K562 (cell line): ENCODE measurements at regions not wholly inside any gene's neighbourhood (a gene's known extent, or its start where the extent isn't known, plus 50 kb on each side); places are given as distances from the start of the nearest gene placed in this dataset.

Experiments
- ATAC-seq: fragments of 200-7000 bp; cut with Tn5 transposase; 3 replicates; pipeline ENCODE4 v1.9.1; 2020; ENCODE audit warnings: moderate library complexity
- BruUV-seq: library from RNA; stranded (reverse); fragments of 400-500 nt; replicated peaks from 2 replicates; lab custom pipeline; 2021; lab: Mats Ljungman, UMichigan
- CTCF ChIA-PET: fragments of 300-600 bp; formaldehyde crosslinking; extraction: SDS; loops from one replicate; lab custom pipeline; 2021; ENCODE audit warnings: low intra/inter-chr PET ratio; lab: Yijun Ruan, JAX
- POLR2A ChIA-PET: fragments of 300-600, 350-650 bp; sonication (Branson Sonifier 250); formaldehyde crosslinking; extraction: SDS; loops from one replicate; lab custom pipeline; 2021; ENCODE audit warnings: antibody characterized with exemption, inconsistent platforms; lab: Yijun Ruan, JAX
- DNase-seq, 4 experiments: peaks; one replicate each; pipeline versions ENCODE4 v3.0.0 to v3.0.0-alpha.2; 2011 to 2018; ENCODE audit warnings: low spot score in 3 of 4, mixed read lengths in 3 of 4; ENCODE audit errors: extremely low read depth in 1 of 4
- FAIRE-seq: peaks from 2 replicates; lab custom pipeline; 2011; peaks lifted over from hg19 to GRCh38; lab: Jason Lieb, UNC
- H2AFZ ChIP-seq: 2 replicates; pipeline ENCODE4 v1.6.0; 2011; ENCODE audit warnings: low read depth, low read length, control low read depth, inconsistent platforms
- H3K27ac ChIP-seq: fragments of 200-600 bp; 3 replicates; pipeline ENCODE4 v1.8.0; 2011; ENCODE audit warnings: low read depth, mild to moderate bottlenecking, control low read depth, inconsistent platforms, low read length, moderate library complexity, mixed read lengths; ENCODE audit errors: extremely low read depth
- H3K27me3 ChIP-seq, 2 experiments: fragments of 300-600 bp in 1 of 2; 2 replicates in 1 of 2; 3 replicates in 1 of 2; pipeline versions ENCODE4 v1.6.0 to v1.8.0; 2011; ENCODE audit warnings: inconsistent platforms in 2 of 2, low read length in 2 of 2, mild to moderate bottlenecking in 1 of 2, mixed read lengths in 1 of 2, moderate library complexity in 1 of 2; ENCODE audit not compliant: control insufficient read depth in 2 of 2, insufficient read depth in 2 of 2
- H3K36me3 ChIP-seq: fragments of 300-600 bp; 3 replicates; pipeline ENCODE4 v1.8.0; 2011; ENCODE audit warnings: mild to moderate bottlenecking, low read length, inconsistent platforms; ENCODE audit not compliant: control insufficient read depth, insufficient read depth
- H3K4me1 ChIP-seq, 2 experiments: fragments of 200-600 bp in 1 of 2; replicated peaks in 1 of 2; 2 replicates in 1 of 2; 3 replicates in 1 of 2; pipeline versions ENCODE4 v1.5.1 to v1.8.0; 2011; ENCODE audit warnings: inconsistent platforms in 2 of 2, low read length in 2 of 2, mild to moderate bottlenecking in 1 of 2, mixed read lengths in 1 of 2, moderate library complexity in 1 of 2; ENCODE audit not compliant: control insufficient read depth in 2 of 2, insufficient read depth in 2 of 2
- H3K4me2 ChIP-seq: 2 replicates; pipeline ENCODE4 v1.6.1; 2011; ENCODE audit warnings: low read length, control low read depth, inconsistent platforms, mixed read lengths; ENCODE audit not compliant: insufficient read depth
- H3K4me3 ChIP-seq: fragments of 200-600 bp; sonication (generic), shearing (Covaris generic); 2 replicates; pipeline ENCODE4 v1.5.1; 2016; ENCODE audit warnings: control low read depth, inconsistent platforms
- H3K79me2 ChIP-seq: fragments of 200-600 bp; 3 replicates; pipeline ENCODE4 v1.8.0; 2011; ENCODE audit warnings: low read length, inconsistent platforms; ENCODE audit not compliant: control insufficient read depth, insufficient read depth
- H3K9ac ChIP-seq, 2 experiments: 2 replicates each; pipeline versions ENCODE4 v1.6.0 to v1.6.1; 2011; ENCODE audit warnings: low read depth in 2 of 2, low read length in 2 of 2, control low read depth in 1 of 2, inconsistent platforms in 1 of 2, mild to moderate bottlenecking in 1 of 2, mixed read lengths in 1 of 2; ENCODE audit not compliant: insufficient read depth in 1 of 2
- H3K9me1 ChIP-seq: one replicate; pipeline ENCODE4 v1.6.0; 2011; ENCODE audit warnings: inconsistent platforms, mild to moderate bottlenecking, low read length, moderate library complexity; ENCODE audit not compliant: control insufficient read depth, insufficient read depth
- H3K9me3 ChIP-seq: replicated peaks from 2 replicates; pipeline ENCODE4 v1.5.1; 2011; ENCODE audit warnings: low read depth, low read length, inconsistent platforms; ENCODE audit not compliant: control insufficient read depth, insufficient read depth
- H4K20me1 ChIP-seq: replicated peaks from 2 replicates; pipeline ENCODE4 v1.6.1; 2011; ENCODE audit warnings: low read length, inconsistent platforms, mixed read lengths; ENCODE audit not compliant: control insufficient read depth, insufficient read depth
- AFF4 ChIP-seq: sonication (generic); formaldehyde crosslinking; IDR thresholded peaks from 2 replicates; pipeline ENCODE4 v1.8.0; 2023; ENCODE audit warnings: mild to moderate bottlenecking, missing genetic modification reagents
- CREB3 ChIP-seq: fragments of 450-650 bp; conservative IDR thresholded peaks from 2 replicates; pipeline ENCODE4 v1.6.1; 2016; ENCODE audit warnings: missing genetic modification characterization, low read depth, mild to moderate bottlenecking, missing compliant biosample characterization, moderate library complexity
- CREM ChIP-seq: IDR thresholded peaks from 2 replicates; pipeline ENCODE4 v1.6.1; 2014; ENCODE audit warnings: antibody characterized with exemption, low read depth
- ETS2 ChIP-seq: IDR thresholded peaks from 2 replicates; pipeline ENCODE4 v1.6.1; 2016; ENCODE audit warnings: borderline replicate concordance, missing genetic modification characterization, mild to moderate bottlenecking, moderate library complexity, missing compliant biosample characterization; ENCODE audit not compliant: poor library complexity, severe bottlenecking
- NCOA1 ChIP-seq: fragments of 450-650 bp; IDR thresholded peaks from 2 replicates; pipeline ENCODE4 v1.6.1; 2016; ENCODE audit warnings: low read depth
- POLR2A ChIP-seq: fragments of 450-650 bp; conservative IDR thresholded peaks from 2 replicates; pipeline ENCODE4 v1.6.1; 2016
- RBFOX2 ChIP-seq: fragments of 200-400 bp; formaldehyde crosslinking; IDR thresholded peaks from 2 replicates; pipeline ENCODE4 v1.6.1; 2017; ENCODE audit warnings: low read depth, mild to moderate bottlenecking, low read length, moderate library complexity
- RBM22 ChIP-seq: fragments of 200-400 bp; formaldehyde crosslinking; IDR thresholded peaks from 2 replicates; pipeline ENCODE4 v1.6.1; 2018; ENCODE audit warnings: low read length, low read depth; ENCODE audit not compliant: poor library complexity, severe bottlenecking
- SMAD4 ChIP-seq: fragments of 250-450 bp; sonication (Bioruptor Pico); conservative IDR thresholded peaks from 2 replicates; pipeline ENCODE4 v1.8.0; 2021; ENCODE audit warnings: inconsistent platforms, mild to moderate bottlenecking, moderate library complexity
- TEAD1 ChIP-seq, 2 experiments: fragments of 450-650 bp in 1 of 2; sonication (generic) in 1 of 2; formaldehyde crosslinking; IDR thresholded peaks; 2 replicates each; pipeline versions ENCODE4 v1.4.0 to v1.8.0; 2020 to 2022; ENCODE audit warnings: mild to moderate bottlenecking in 2 of 2, missing genetic modification reagents in 1 of 2
- ZNF134 ChIP-seq: fragments of 250-450 bp; sonication (Bioruptor Pico); conservative IDR thresholded peaks from 2 replicates; pipeline ENCODE4 v1.4.0; 2020
- ZNF695 ChIP-seq: fragments of 450-650 bp; formaldehyde crosslinking; IDR thresholded peaks from 2 replicates; pipeline ENCODE4 v1.4.0; 2020; ENCODE audit warnings: mild to moderate bottlenecking, moderate library complexity
- WGBS: fragments of 100-300 bp; shearing (Covaris generic); methylation state at CpG from one replicate; pipeline ENCODE4 v1.1.6; 2016; ENCODE audit warnings: low coverage, mixed read lengths; ENCODE audit not compliant: insufficient coverage; ENCODE audit errors: missing lambda C conversion rate; 5-methylcytosine and 5-hydroxymethylcytosine counted together
- in situ Hi-C: fragments of 300-500 bp; cut with MboI; formaldehyde crosslinking; loops from 4 replicates; pipeline ENCODE4 v1.15.0; 2018; ENCODE audit warnings: inconsistent platforms, mixed read lengths
- intact Hi-C: fragments of 100-400 bp; cut with micrococcal nuclease; formaldehyde crosslinking; loops from 2 replicates; pipeline ENCODE4 v1.14.2; 2022

- POLR2A ChIA-PET, result no interaction called here
These were observed 1724.7 kb upstream of the WWC1 start for GRCh38 chr5:166566725-166567124.

GRCh38 chr5:166570865-166571264, 1720.6 kb upstream of the WWC1 start:
- H3K36me3 ChIP-seq, result no peaks in the 10 kb centered on the region
- POLR2A ChIA-PET, result no interaction called here
- ATAC-seq, result no peak
- no peaks in the 10 kb centered on the region for H3K9me3 ChIP-seq
- CTCF ChIA-PET, result no interaction called here
- no peak for DNase-seq
- no peak overlapping the region for H3K9ac ChIP-seq
- BruUV-seq, result no TSS peak
- in situ Hi-C loops (no loop called here), intact Hi-C loops (no loop called here)
- no peaks in the 10 kb centered on the region for H3K79me2 ChIP-seq
- no peaks in the 10 kb centered on the region for H3K9me1 ChIP-seq
- H3K4me2 ChIP-seq, result no peak overlapping the region
- no peak for FAIRE-seq
- no peak overlapping the region for H3K27ac ChIP-seq
- no peaks in the 10 kb centered on the region for H4K20me1 ChIP-seq
- 2% methylated on average over 6 of the region's 6 CpGs for WGBS
- H3K4me1 ChIP-seq, result no peaks in the 10 kb centered on the region
- no peaks in the 10 kb centered on the region for H3K27me3 ChIP-seq
- H2AFZ ChIP-seq, result no peak overlapping the region
- TF ChIP-seq AFF4 (CRISPR knock-in tag) (no peak), CREB3 (tag) (no peak), ZNF134 (CRISPR knock-in tag) (no peak)
- H3K4me3 ChIP-seq, result no peak overlapping the region

More at GRCh38 chr5:166566725-166567124, 1724.7 kb upstream of the WWC1 start:
- Histone ChIP-seq H3K9me1 (no peaks in the 10 kb centered on the region), H3K4me2 (no peak overlapping the region), H3K9me3 (no peaks in the 10 kb centered on the region), H3K9ac (no peak overlapping the region), H4K20me1 (no peaks in the 10 kb centered on the region), H3K4me3 (no peak overlapping the region), H3K27ac (no peak overlapping the region), H3K27me3 (no peaks in the 10 kb centered on the region), H3K36me3 (no peaks in the 10 kb centered on the region), H2AFZ (no peak overlapping the region), H3K79me2 (no peaks in the 10 kb centered on the region), H3K4me1 (no peaks in the 10 kb centered on the region)
- no peak for DNase-seq
- 0% methylated on average over 1 of the region's 1 CpG for WGBS
- CTCF ChIA-PET, result no interaction called here
- in situ Hi-C loops, result no loop called here
- FAIRE-seq, result no peak
- TF ChIP-seq CREM (no peak), POLR2A (no peak), TEAD1 (CRISPR knock-in tag; IDR thresholded peaks at IDR 0.05) (no peak), RBM22 (no peak), RBFOX2 (no peak), SMAD4 (CRISPR knock-in tag) (no peak), ETS2 (tag) (no peak), NCOA1 (no peak), ZNF695 (CRISPR knock-in tag) (no peak)
- BruUV-seq, result no TSS peak
- intact Hi-C loops, result no loop called here
- no peak for ATAC-seq
